ENCODE measurements at regions not wholly inside any gene's neighbourhood (a gene's known extent, or its start where the extent isn't known, plus 50 kb on each side); places are given as distances from the start of the nearest gene placed in this dataset.

GRCh38 chr2:66985906-66986305, 411.2 kb upstream of the ETAA1 start:
- Histone ChIP-seq H3K27ac (no peak overlapping the region), H3K27me3 (replicated peaks; ENCODE audit: insufficient read depth) (no peaks in the 10 kb centered on the region), H3K4me3 (no peak overlapping the region), H3K9me3 (no peaks in the 10 kb centered on the region), H3K36me3 (no peaks in the 10 kb centered on the region), H3K4me1 (ENCODE audit: control insufficient read depth in 1 of 2, low read depth in 2 of 2) (no peaks in the 10 kb centered on the region)
- ATAC-seq (ENCODE audit: insufficient number of reproducible peaks, low FRiP score, low read depth) (no peak), DNase-seq (ENCODE audit: low spot score) (no peak)
- TF ChIP-seq, protein P1, sequence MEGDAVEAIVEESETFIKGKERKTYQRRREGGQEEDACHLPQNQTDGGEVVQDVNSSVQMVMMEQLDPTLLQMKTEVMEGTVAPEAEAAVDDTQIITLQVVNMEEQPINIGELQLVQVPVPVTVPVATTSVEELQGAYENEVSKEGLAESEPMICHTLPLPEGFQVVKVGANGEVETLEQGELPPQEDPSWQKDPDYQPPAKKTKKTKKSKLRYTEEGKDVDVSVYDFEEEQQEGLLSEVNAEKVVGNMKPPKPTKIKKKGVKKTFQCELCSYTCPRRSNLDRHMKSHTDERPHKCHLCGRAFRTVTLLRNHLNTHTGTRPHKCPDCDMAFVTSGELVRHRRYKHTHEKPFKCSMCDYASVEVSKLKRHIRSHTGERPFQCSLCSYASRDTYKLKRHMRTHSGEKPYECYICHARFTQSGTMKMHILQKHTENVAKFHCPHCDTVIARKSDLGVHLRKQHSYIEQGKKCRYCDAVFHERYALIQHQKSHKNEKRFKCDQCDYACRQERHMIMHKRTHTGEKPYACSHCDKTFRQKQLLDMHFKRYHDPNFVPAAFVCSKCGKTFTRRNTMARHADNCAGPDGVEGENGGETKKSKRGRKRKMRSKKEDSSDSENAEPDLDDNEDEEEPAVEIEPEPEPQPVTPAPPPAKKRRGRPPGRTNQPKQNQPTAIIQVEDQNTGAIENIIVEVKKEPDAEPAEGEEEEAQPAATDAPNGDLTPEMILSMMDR (IDR thresholded peaks at IDR 0.05) = no peak

DNA sequence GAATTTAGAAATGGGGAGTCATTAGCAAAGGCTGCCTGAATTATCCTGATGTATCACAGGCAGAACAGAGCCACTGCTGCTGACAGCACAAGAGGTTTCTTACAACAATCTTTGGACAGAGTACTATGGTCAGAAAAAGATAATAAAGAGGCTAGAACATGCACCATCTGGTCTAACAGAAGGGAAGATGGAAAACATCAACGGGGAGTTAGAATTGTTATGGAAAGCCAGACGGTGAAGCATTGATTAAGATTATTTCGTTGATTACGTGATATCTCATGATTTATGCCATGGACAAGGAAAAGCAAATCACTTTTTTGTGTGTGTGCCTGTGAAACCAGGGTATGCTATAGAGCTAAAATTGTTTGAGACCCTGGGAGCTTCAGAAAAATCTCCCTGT, 409.4 kb upstream of the ETAA1 start:
- ATAC-seq (ENCODE audit: insufficient number of reproducible peaks, low FRiP score, low read depth) = no peak
- H3K4me1 ChIP-seq (ENCODE audit: control insufficient read depth in 1 of 2, low read depth in 2 of 2) = no peaks in the 10 kb centered on the region
- no peaks in the 10 kb centered on the region for H3K9me3 ChIP-seq
- no peak overlapping the region for H3K27ac ChIP-seq
- no peak for DNase-seq (ENCODE audit: low spot score)
- no peak overlapping the region for H3K4me3 ChIP-seq
- no peaks in the 10 kb centered on the region for H3K36me3 ChIP-seq
- no peaks in the 10 kb centered on the region for H3K27me3 ChIP-seq (replicated peaks; ENCODE audit: insufficient read depth)
- TF ChIP-seq, protein P1 (IDR thresholded peaks at IDR 0.05) = no peak

- Histone ChIP-seq H3K27ac (no peak overlapping the region), H3K9me3 (no peaks in the 10 kb centered on the region), H3K4me1 (ENCODE audit: control insufficient read depth in 1 of 2, low read depth in 2 of 2) (no peaks in the 10 kb centered on the region), H3K4me3 (no peak overlapping the region), H3K27me3 (replicated peaks; ENCODE audit: insufficient read depth) (no peaks in the 10 kb centered on the region), H3K36me3 (no peaks in the 10 kb centered on the region)
- TF ChIP-seq, protein P1 (IDR thresholded peaks at IDR 0.05) = no peak
- no peak for DNase-seq (ENCODE audit: low spot score)
- no peak for ATAC-seq (ENCODE audit: insufficient number of reproducible peaks, low FRiP score, low read depth)
Measured at GRCh38 chr2:66994654-66995053, 402.5 kb upstream of the ETAA1 start.

DNA sequence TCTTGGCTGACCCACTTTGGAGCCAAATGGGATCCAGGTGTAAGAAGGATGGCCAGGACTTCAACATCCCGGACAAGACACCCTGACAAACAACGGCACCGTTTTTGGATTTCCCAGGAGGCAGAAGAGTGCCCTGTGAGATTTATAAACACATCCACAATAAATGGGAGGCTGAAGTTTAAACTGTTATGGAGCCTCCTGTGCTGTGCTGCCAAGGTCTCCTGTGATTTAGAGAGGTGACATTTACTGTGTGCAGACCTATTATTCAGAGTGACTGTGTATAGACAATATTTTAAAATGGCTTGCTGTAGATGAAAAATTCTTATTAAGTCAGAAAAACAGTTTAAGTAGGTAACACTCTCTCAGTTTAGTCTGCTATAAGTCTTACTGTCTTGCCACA, 401.5 kb upstream of the ETAA1 start:
- Histone ChIP-seq H3K9me3 (no peaks in the 10 kb centered on the region), H3K27ac (no peak overlapping the region), H3K27me3 (replicated peaks; ENCODE audit: insufficient read depth) (no peaks in the 10 kb centered on the region), H3K36me3 (no peaks in the 10 kb centered on the region), H3K4me1 (ENCODE audit: control insufficient read depth in 1 of 2, low read depth in 2 of 2) (no peaks in the 10 kb centered on the region), H3K4me3 (no peak overlapping the region)
- DNase-seq (ENCODE audit: low spot score) = no peak
- ATAC-seq (ENCODE audit: insufficient number of reproducible peaks, low FRiP score, low read depth) = no peak
- TF ChIP-seq, protein P1 (IDR thresholded peaks at IDR 0.05) = no peak

- DNase-seq (ENCODE audit: low spot score) = no peak
- no peaks in the 10 kb centered on the region for H3K27me3 ChIP-seq (replicated peaks; ENCODE audit: insufficient read depth)
- H3K4me1 ChIP-seq (ENCODE audit: control insufficient read depth in 1 of 2, low read depth in 2 of 2) = no peaks in the 10 kb centered on the region
- TF ChIP-seq, protein P1 (IDR thresholded peaks at IDR 0.05) = no peak
- no peak overlapping the region for H3K4me3 ChIP-seq
- no peak overlapping the region for H3K27ac ChIP-seq
- no peaks in the 10 kb centered on the region for H3K9me3 ChIP-seq
- no peaks in the 10 kb centered on the region for H3K36me3 ChIP-seq
- no peak for ATAC-seq (ENCODE audit: insufficient number of reproducible peaks, low FRiP score, low read depth)
Measured at GRCh38 chr2:67002618-67003371, 394.3 kb upstream of the ETAA1 start.
